ENCODE measurements at regions not wholly inside any gene's neighbourhood (a gene's known extent, or its start where the extent isn't known, plus 50 kb on each side); places are given as distances from the start of the nearest gene placed in this dataset.

GRCh38 chr3:89966877-89967665, 859.6 kb downstream of the EPHA3 start:
- DNase-seq (ENCODE audit: low read depth in 1 of 2, low spot score in 1 of 2) (no peak), FAIRE-seq (no peak), ATAC-seq (no peak)
- no peaks in the 10 kb centered on the region for H3K4me1 ChIP-seq
- 8% methylated on average over 5 of the region's 5 CpGs for WGBS (ENCODE audit: missing lambda C conversion rate)
- no peak overlapping the region for H3K4me3 ChIP-seq
- H3K9me3 ChIP-seq: no peaks in the 10 kb centered on the region
- no peak overlapping the region for H3K27ac ChIP-seq
- TF ChIP-seq EHMT2 (IDR thresholded peaks at IDR 0.05; ENCODE audit: low read depth) (no peak), MAX (IDR thresholded peaks at IDR 0.05) (no peak), RARB (CRISPR knock-in tag; IDR thresholded peaks at IDR 0.05) (no peak), CBX8 (IDR thresholded peaks at IDR 0.05) (no peak), TP53 (CRISPR knock-in tag; IDR thresholded peaks at IDR 0.05) (no peak)
- TF ChIP-seq, protein P1, sequence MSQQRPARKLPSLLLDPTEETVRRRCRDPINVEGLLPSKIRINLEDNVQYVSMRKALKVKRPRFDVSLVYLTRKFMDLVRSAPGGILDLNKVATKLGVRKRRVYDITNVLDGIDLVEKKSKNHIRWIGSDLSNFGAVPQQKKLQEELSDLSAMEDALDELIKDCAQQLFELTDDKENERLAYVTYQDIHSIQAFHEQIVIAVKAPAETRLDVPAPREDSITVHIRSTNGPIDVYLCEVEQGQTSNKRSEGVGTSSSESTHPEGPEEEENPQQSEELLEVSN (IDR thresholded peaks at IDR 0.05; ENCODE audit: borderline replicate concordance, low read depth): no peak
- H3K4me2 ChIP-seq: no peak overlapping the region
- CTCF ChIA-PET: no interaction called here
- POLR2A ChIA-PET: no interaction called here

DNA sequence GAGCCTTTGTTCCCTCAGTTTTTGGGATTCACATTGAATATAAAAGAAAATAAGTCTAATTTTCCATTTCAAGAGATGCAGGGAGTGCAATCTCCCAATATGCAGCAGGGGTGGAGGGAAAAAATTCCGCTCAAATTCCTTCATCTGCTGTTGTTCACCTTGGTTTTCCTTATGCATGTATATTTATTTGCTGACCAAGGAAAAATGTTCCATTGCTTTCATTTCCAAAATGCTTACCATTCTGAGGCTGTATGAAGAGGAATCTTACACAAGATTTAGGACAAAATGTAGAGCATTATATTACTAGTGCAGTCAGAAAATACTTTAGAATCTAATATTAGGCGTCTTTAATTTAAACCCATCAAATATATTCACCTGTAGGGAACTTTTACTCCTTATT, 863.9 kb downstream of the EPHA3 start:
- no peak for ATAC-seq
- ChIA-PET POLR2A (no interaction called here), CTCF (no interaction called here)
- no peak for DNase-seq (ENCODE audit: low read depth in 1 of 2, low spot score in 1 of 2)
- Histone ChIP-seq H3K4me1 (no peaks in the 10 kb centered on the region), H3K9me3 (no peaks in the 10 kb centered on the region), H3K4me3 (no peak overlapping the region), H3K27ac (no peak overlapping the region), H3K4me2 (no peak overlapping the region)
- no peak for FAIRE-seq
- WGBS (ENCODE audit: missing lambda C conversion rate): 1% methylated on average over 2 of the region's 2 CpGs
- peak; percentile 52 for TF ChIP-seq MAFK (IDR thresholded peaks at IDR 0.05; ENCODE audit: partially characterized antibody)
- no peak for TF ChIP-seq HOXB13 (CRISPR knock-in tag; IDR thresholded peaks at IDR 0.05; ENCODE audit: low read depth)

GRCh38 chr3:89973156-89973555, 865.7 kb downstream of the EPHA3 start:
- no peaks in the 10 kb centered on the region for H3K9me3 ChIP-seq
- H3K4me2 ChIP-seq: no peak overlapping the region
- WGBS (ENCODE audit: missing lambda C conversion rate): 31% methylated on average over 2 of the region's 2 CpGs
- CTCF ChIA-PET: no interaction called here
- no peaks in the 10 kb centered on the region for H3K4me1 ChIP-seq
- FAIRE-seq: no peak
- no peak overlapping the region for H3K27ac ChIP-seq
- POLR2A ChIA-PET: no interaction called here
- DNase-seq (ENCODE audit: low read depth in 1 of 2, low spot score in 1 of 2): no peak
- TF ChIP-seq HES2 (IDR thresholded peaks at IDR 0.05): no peak
- no peak for TF ChIP-seq HEYL (CRISPR knock-in tag; IDR thresholded peaks at IDR 0.05)
- TF ChIP-seq HOXB13 (CRISPR knock-in tag; IDR thresholded peaks at IDR 0.05; ENCODE audit: low read depth): no peak
- TF ChIP-seq NR3C1 (IDR thresholded peaks at IDR 0.05): no peak
- no peak overlapping the region for H3K4me3 ChIP-seq
- no peak for ATAC-seq

DNA sequence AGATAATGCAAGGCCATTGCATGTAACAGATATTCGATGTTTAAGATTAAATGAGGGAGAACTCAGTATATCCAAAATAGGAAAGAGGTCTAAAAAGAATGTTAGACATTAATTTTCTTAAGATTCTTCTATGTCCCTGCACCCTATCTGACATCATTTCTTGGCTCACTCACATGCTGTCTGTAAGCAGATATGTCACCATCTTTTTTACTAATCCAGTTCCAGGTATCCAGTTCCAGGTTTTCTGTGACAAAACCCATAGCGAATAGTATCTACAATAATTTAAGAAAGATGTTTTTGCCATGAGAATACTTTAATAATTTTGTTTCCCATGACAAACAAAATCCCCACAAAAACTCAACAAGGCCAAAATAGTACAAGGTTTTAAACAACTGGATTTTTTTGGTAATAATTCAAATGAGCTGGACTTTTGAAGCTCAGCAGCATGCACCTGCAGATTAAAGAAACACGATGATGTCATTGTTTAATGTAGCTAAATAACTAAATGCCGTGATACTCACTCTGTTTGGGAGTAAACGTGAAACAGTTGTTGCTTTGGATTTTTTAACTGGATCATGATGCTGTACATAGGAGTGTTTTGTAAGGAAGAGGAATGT, 867.6 kb downstream of the EPHA3 start:
- ATAC-seq: no peak
- Histone ChIP-seq H3K4me3 (no peak overlapping the region), H3K9me3 (no peaks in the 10 kb centered on the region), H3K27ac (no peak overlapping the region), H3K4me2 (no peak overlapping the region), H3K4me1 (no peaks in the 10 kb centered on the region)
- POLR2A ChIA-PET: no interaction called here
- TF ChIP-seq, protein P2, sequence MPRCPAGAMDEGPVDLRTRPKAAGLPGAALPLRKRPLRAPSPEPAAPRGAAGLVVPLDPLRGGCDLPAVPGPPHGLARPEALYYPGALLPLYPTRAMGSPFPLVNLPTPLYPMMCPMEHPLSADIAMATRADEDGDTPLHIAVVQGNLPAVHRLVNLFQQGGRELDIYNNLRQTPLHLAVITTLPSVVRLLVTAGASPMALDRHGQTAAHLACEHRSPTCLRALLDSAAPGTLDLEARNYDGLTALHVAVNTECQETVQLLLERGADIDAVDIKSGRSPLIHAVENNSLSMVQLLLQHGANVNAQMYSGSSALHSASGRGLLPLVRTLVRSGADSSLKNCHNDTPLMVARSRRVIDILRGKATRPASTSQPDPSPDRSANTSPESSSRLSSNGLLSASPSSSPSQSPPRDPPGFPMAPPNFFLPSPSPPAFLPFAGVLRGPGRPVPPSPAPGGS (IDR thresholded peaks at IDR 0.05): no peak
- TF ChIP-seq GATA3 (IDR thresholded peaks at IDR 0.05; ENCODE audit: borderline replicate concordance) (no peak), CHD2 (IDR thresholded peaks at IDR 0.05; ENCODE audit: low read length, partially characterized antibody) (no peak), NR3C1 (IDR thresholded peaks at IDR 0.05) (no peak), HOXB5 (CRISPR knock-in tag; IDR thresholded peaks at IDR 0.05) (no peak)
- no peak for FAIRE-seq
- CTCF ChIA-PET: no interaction called here
- 3% methylated on average over 5 of the region's 5 CpGs for whole genome bisulfite sequencing (ENCODE audit: missing lambda C conversion rate)
- no peak for DNase-seq (ENCODE audit: low read depth in 1 of 2, low spot score in 1 of 2)
